ENCODE measurements at regions not wholly inside any gene's neighbourhood (a gene's known extent, or its start where the extent isn't known, plus 50 kb on each side); places are given as distances from the start of the nearest gene placed in this dataset.

- H3K4me3 ChIP-seq (ENCODE audit: low read depth, low read length, poor library complexity, severe bottlenecking) = no peak overlapping the region
- no peaks in the 10 kb centered on the region for H3F3A ChIP-seq (ENCODE audit: insufficient read depth, low read length)
- no peaks in the 10 kb centered on the region for H3K79me2 ChIP-seq (ENCODE audit: insufficient read depth, low read length)
- H3K9me3 ChIP-seq (ENCODE audit: low read length) = no peaks in the 10 kb centered on the region
- no peaks in the 10 kb centered on the region for H3K9me2 ChIP-seq (ENCODE audit: low read depth, low read length)
- no peak overlapping the region for H2AFZ ChIP-seq (ENCODE audit: low read length)
- no peak overlapping the region for H3K27ac ChIP-seq (ENCODE audit: low read depth, low read length, poor library complexity, severe bottlenecking)
- no peaks in the 10 kb centered on the region for H3K36me3 ChIP-seq (ENCODE audit: insufficient read depth, low read length)
- no peaks in the 10 kb centered on the region for H3K4me1 ChIP-seq (ENCODE audit: insufficient read depth, low read length, severe bottlenecking)
- no peak overlapping the region for H3K9ac ChIP-seq (ENCODE audit: low read length)
- H3K27me3 ChIP-seq (ENCODE audit: insufficient read depth, low read length) = no peaks in the 10 kb centered on the region
- H4K20me1 ChIP-seq (ENCODE audit: insufficient read depth, low read length) = no peaks in the 10 kb centered on the region
- no peak overlapping the region for H3K4me2 ChIP-seq (ENCODE audit: low read length)
- TF ChIP-seq EZH2 (IDR thresholded peaks at IDR 0.05; ENCODE audit: borderline replicate concordance, low read length) = no peak
- no peak for TF ChIP-seq CTCF (IDR thresholded peaks at IDR 0.05; ENCODE audit: low read length)
These were observed 546.6 kb upstream of the TMEM132C start for GRCh38 chr12:127720334-127720733.

GRCh38 chr12:127722611-127723010, 544.4 kb upstream of the TMEM132C start:
- no peak overlapping the region for H2AFZ ChIP-seq (ENCODE audit: low read length)
- no peak overlapping the region for H3K9ac ChIP-seq (ENCODE audit: low read length)
- H3K79me2 ChIP-seq (ENCODE audit: insufficient read depth, low read length) = no peaks in the 10 kb centered on the region
- H3K9me2 ChIP-seq (ENCODE audit: low read depth, low read length) = no peaks in the 10 kb centered on the region
- H3K4me2 ChIP-seq (ENCODE audit: low read length) = no peak overlapping the region
- no peaks in the 10 kb centered on the region for H4K20me1 ChIP-seq (ENCODE audit: insufficient read depth, low read length)
- H3K9me3 ChIP-seq (ENCODE audit: low read length) = no peaks in the 10 kb centered on the region
- no peaks in the 10 kb centered on the region for H3F3A ChIP-seq (ENCODE audit: insufficient read depth, low read length)
- H3K4me1 ChIP-seq (ENCODE audit: insufficient read depth, low read length, severe bottlenecking) = no peaks in the 10 kb centered on the region
- no peak overlapping the region for H3K4me3 ChIP-seq (ENCODE audit: low read depth, low read length, poor library complexity, severe bottlenecking)
- TF ChIP-seq EZH2 (IDR thresholded peaks at IDR 0.05; ENCODE audit: borderline replicate concordance, low read length) (no peak), CTCF (IDR thresholded peaks at IDR 0.05; ENCODE audit: low read length) (no peak)
- no peak overlapping the region for H3K27ac ChIP-seq (ENCODE audit: low read depth, low read length, poor library complexity, severe bottlenecking)
- H3K36me3 ChIP-seq (ENCODE audit: insufficient read depth, low read length) = no peaks in the 10 kb centered on the region
- no peaks in the 10 kb centered on the region for H3K27me3 ChIP-seq (ENCODE audit: insufficient read depth, low read length)

- Histone ChIP-seq H3K9me3 (ENCODE audit: low read length) (no peaks in the 10 kb centered on the region), H4K20me1 (ENCODE audit: insufficient read depth, low read length) (no peaks in the 10 kb centered on the region), H3K36me3 (ENCODE audit: insufficient read depth, low read length) (no peaks in the 10 kb centered on the region), H3K27ac (ENCODE audit: low read depth, low read length, poor library complexity, severe bottlenecking) (no peak overlapping the region), H3K9me2 (ENCODE audit: low read depth, low read length) (no peaks in the 10 kb centered on the region), H3K9ac (ENCODE audit: low read length) (no peak overlapping the region), H3K27me3 (ENCODE audit: insufficient read depth, low read length) (no peaks in the 10 kb centered on the region), H3K4me1 (ENCODE audit: insufficient read depth, low read length, severe bottlenecking) (no peaks in the 10 kb centered on the region), H3K4me2 (ENCODE audit: low read length) (no peak overlapping the region), H3K79me2 (ENCODE audit: insufficient read depth, low read length) (no peaks in the 10 kb centered on the region), H3K4me3 (ENCODE audit: low read depth, low read length, poor library complexity, severe bottlenecking) (no peak overlapping the region), H2AFZ (ENCODE audit: low read length) (no peak overlapping the region), H3F3A (ENCODE audit: insufficient read depth, low read length) (no peaks in the 10 kb centered on the region)
- TF ChIP-seq EZH2 (IDR thresholded peaks at IDR 0.05; ENCODE audit: borderline replicate concordance, low read length) (no peak), CTCF (IDR thresholded peaks at IDR 0.05; ENCODE audit: low read length) (no peak)
These were observed 543.7 kb upstream of the TMEM132C start for GRCh38 chr12:127723251-127723650.
